Lower leg skin (tissue), 4 donors: ENCODE measurements at regions not wholly inside any gene's neighbourhood (a gene's known extent, or its start where the extent isn't known, plus 50 kb on each side); places are given as distances from the start of the nearest gene placed in this dataset.

ENCODE experiments used
- DNase-seq, 2 donors: peaks; one replicate each; pipeline ENCODE4 v3.0.0-alpha.2; 2019; ENCODE audit warnings: low spot score in 2 of 2
- H3K4me3 ChIP-seq: fragments of 200-600 bp; sonication (generic); 2 replicates; pipeline ENCODE4 v1.5.1; 2017; ENCODE audit warnings: mild to moderate bottlenecking, low read depth; ENCODE audit not compliant: poor library complexity, severe bottlenecking
- CTCF ChIP-seq, 3 donors: fragments of 450-650 bp; IDR thresholded peaks; one replicate each; pipeline ENCODE4 v1.5.1; 2016; ENCODE audit warnings: antibody characterized with exemption in 3 of 3, mild to moderate bottlenecking in 3 of 3, moderate library complexity in 2 of 3
- POLR2A ChIP-seq, 2 donors: fragments of 450-650 bp; IDR thresholded peaks; one replicate each; pipeline ENCODE4 v1.6.1; 2016 to 2017; ENCODE audit warnings: antibody characterized with exemption in 2 of 2, mild to moderate bottlenecking in 1 of 2, moderate library complexity in 1 of 2
- WGBS, 2 donors: methylation state at CpG; one replicate each; pipeline ENCODE4 v1.1.5; 2018; 5-methylcytosine and 5-hydroxymethylcytosine counted together
- intact Hi-C: fragments of 100-400 bp; cut with DNase I; formaldehyde crosslinking; loops from one replicate; pipeline ENCODE4 v1.15.0; 2023; ENCODE audit warnings: low total_unique reads

- WGBS, 2 donors: 83 to 90% methylated on average over 1 of the region's 1 CpG
- no peak for DNase-seq
- no peak overlapping the region for H3K4me3 ChIP-seq
- intact Hi-C loops: no loop called here
- TF ChIP-seq CTCF (IDR thresholded peaks at IDR 0.05): no peak
Observed at GRCh38 chr5:144100702-144101101, 69.8 kb downstream of the YIPF5 start.

- no peak for TF ChIP-seq POLR2A (IDR thresholded peaks at IDR 0.05)
- no peak for TF ChIP-seq CTCF (IDR thresholded peaks at IDR 0.05)
- 73 to 85% methylated on average over 1 of the region's 1 CpG for WGBS, 2 donors
- intact Hi-C loops: no loop called here
- no peak overlapping the region for H3K4me3 ChIP-seq
- no peak for DNase-seq
Observed at GRCh38 chr5:144101616-144102015, 68.8 kb downstream of the YIPF5 start.

DNA sequence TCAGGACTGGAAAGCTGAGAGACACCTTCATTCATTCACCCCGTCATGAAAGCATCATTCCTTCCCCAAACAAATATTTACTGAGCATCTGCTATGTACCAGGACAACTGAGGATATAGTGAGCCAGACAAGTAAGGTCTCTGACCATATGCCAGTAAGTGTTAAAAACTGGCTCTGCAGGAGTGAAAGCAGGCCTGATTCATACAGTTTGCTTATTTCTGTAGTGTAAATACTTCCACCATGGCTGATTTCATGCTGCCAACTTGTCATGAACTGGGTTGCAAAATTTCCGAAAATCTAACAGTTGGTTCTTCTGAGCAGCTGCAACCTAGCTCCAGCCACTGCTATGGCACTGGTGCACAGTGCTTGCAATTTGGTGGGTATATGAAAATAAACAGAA lies 68.1 kb downstream of the YIPF5 start:
- no peak overlapping the region for H3K4me3 ChIP-seq
- no peak for TF ChIP-seq CTCF (IDR thresholded peaks at IDR 0.05)
- no peak for TF ChIP-seq POLR2A (IDR thresholded peaks at IDR 0.05)
- 88 to 93% methylated on average over 2 of the region's 2 CpGs for WGBS, 2 donors
- intact Hi-C loops: no loop called here
- no peak for DNase-seq

DNA sequence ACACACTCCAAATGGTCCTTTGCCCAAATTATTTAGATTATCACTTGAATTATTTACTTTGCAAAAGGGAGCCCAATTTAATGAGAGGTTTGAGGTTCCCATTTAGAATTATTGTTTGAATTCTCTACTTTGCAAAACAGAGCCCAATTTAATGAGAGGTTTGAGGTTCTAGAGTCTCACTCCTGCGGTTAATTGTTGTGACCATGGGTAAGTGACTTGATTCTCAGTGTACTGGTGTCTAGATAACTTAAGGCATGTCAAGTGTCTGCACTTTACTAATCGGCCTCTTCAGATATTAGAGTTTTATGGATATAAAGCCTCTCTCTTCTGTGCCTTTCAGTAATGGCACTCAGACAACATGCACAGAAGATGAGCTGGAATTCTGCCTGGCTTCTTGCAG lies 67.5 kb downstream of the YIPF5 start:
- TF ChIP-seq POLR2A (IDR thresholded peaks at IDR 0.05): no peak
- TF ChIP-seq CTCF (IDR thresholded peaks at IDR 0.05): no peak
- DNase-seq: no peak
- WGBS, 2 donors: 92 to 98% methylated on average over 2 of the region's 2 CpGs
- H3K4me3 ChIP-seq: no peak overlapping the region
- intact Hi-C loops: no loop called here

GRCh38 chr5:144103611-144104485 lies 66.6 kb downstream of the YIPF5 start:
- intact Hi-C loops: no loop called here
- H3K4me3 ChIP-seq: no peak overlapping the region
- 87 to 91% methylated on average over 6 of the region's 6 CpGs for WGBS, 2 donors
- no peak for TF ChIP-seq CTCF (IDR thresholded peaks at IDR 0.05)
- no peak for DNase-seq

DNA sequence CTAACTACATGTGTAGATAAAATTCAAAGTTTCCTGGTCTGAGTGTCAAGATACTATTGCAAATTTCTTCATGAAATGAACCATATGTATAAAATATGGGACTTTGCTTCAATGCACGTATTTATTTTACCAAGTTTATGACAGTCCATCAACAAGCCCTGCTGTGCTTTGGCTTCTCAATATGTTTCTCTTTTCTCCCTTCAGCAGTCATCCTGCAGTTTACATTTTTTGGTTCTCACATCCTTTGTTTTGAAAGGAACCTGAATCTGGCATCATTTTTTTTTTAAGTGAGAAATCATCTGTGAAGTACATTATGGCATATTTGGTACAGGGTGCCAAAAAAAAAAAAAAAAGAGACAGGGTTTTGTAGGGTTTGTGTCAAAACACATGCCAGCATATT lies 65.1 kb downstream of the YIPF5 start:
- TF ChIP-seq CTCF (IDR thresholded peaks at IDR 0.05): no peak
- no peak for TF ChIP-seq POLR2A (IDR thresholded peaks at IDR 0.05)
- intact Hi-C loops: no loop called here
- no peak for DNase-seq
- 80 to 91% methylated on average over 1 of the region's 1 CpG for WGBS, 2 donors
- H3K4me3 ChIP-seq: no peak overlapping the region
